HFF-Myc (cell line): ENCODE measurements at regions not wholly inside any gene's neighbourhood (a gene's known extent, or its start where the extent isn't known, plus 50 kb on each side); places are given as distances from the start of the nearest gene placed in this dataset.

Experiments used
- DNase-seq: peaks from one replicate; pipeline ENCODE4 v3.0.0-alpha.2; 2011; ENCODE audit warnings: low read depth; ENCODE audit errors: extremely low read depth
- H3K4me3 ChIP-seq: replicated peaks from 2 replicates; pipeline ENCODE4 v1.5.1; 2011; ENCODE audit warnings: low read depth, mild to moderate bottlenecking, control low read depth, low read length
- TF ChIP-seq, protein P1 (sequence below): IDR thresholded peaks from 2 replicates; pipeline ENCODE4 v1.5.1; 2012; ENCODE audit warnings: mild to moderate bottlenecking, low read depth, low read length, control low read depth; ENCODE audit errors: missing control alignments

DNA sequence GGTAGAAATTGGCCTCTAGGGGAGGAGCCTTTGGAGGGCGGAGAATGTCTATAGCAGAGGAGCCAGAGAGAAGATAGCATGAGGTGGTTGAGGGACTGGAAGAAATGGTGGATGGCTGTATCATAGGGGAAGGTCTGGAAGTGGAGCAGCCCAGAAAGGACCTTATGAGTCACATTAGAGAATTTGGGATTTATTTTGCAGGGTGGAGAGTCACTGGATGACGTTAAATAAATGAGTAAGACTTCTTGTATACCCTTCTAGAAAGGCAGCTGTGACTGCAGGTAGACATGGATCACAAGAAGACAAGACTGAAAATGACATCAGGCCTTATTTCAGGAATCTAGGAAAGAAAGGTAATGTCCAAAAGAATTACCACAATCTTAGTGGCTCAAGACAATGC lies 208.2 kb upstream of the TMTC1 start:
- no peak overlapping the region for H3K4me3 ChIP-seq
- TF ChIP-seq, protein P1, sequence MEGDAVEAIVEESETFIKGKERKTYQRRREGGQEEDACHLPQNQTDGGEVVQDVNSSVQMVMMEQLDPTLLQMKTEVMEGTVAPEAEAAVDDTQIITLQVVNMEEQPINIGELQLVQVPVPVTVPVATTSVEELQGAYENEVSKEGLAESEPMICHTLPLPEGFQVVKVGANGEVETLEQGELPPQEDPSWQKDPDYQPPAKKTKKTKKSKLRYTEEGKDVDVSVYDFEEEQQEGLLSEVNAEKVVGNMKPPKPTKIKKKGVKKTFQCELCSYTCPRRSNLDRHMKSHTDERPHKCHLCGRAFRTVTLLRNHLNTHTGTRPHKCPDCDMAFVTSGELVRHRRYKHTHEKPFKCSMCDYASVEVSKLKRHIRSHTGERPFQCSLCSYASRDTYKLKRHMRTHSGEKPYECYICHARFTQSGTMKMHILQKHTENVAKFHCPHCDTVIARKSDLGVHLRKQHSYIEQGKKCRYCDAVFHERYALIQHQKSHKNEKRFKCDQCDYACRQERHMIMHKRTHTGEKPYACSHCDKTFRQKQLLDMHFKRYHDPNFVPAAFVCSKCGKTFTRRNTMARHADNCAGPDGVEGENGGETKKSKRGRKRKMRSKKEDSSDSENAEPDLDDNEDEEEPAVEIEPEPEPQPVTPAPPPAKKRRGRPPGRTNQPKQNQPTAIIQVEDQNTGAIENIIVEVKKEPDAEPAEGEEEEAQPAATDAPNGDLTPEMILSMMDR = no peak
- DNase-seq = no peak

DNA sequence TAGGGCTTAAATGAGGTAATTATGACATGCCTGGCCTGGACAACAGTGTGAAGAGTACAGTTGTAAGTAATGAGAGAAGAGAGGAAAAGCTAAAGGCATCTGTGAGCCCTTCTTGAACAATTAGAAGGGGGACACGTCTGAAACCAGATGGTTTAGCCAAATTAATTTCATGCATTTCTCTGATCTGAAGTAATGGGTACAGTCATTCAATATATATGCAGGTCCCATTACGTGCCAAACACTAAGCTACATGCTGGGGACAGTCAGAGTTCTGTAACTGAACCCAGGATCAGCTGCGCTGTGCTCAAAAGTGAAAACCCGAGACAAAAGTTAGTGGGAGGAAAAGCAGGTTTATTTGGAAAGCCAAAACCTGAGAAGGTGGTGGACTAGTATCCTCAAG lies 207.2 kb upstream of the TMTC1 start:
- TF ChIP-seq, protein P1 = no peak
- H3K4me3 ChIP-seq = no peak overlapping the region
- DNase-seq = no peak

DNA sequence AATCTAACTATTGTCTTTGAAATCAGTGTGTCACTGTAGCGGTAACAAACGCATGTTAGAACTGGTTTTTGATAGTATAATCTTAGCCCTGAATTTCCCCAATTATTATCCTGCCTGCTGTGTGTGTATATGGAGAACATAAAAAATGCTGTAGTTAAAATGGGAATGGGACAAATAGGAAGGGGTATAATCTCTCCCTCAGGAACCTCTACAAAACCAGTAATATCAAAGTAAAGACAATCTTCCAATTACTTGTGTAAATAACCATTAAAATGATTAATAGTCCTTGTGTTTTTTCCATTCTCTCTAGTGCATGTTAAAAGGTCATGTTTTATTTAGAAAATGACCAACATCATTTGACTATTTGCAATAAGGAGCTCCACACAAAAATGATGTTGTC lies 200.1 kb upstream of the TMTC1 start:
- DNase-seq = no peak
- H3K4me3 ChIP-seq = no peak overlapping the region
- TF ChIP-seq, protein P1 = no peak

DNA sequence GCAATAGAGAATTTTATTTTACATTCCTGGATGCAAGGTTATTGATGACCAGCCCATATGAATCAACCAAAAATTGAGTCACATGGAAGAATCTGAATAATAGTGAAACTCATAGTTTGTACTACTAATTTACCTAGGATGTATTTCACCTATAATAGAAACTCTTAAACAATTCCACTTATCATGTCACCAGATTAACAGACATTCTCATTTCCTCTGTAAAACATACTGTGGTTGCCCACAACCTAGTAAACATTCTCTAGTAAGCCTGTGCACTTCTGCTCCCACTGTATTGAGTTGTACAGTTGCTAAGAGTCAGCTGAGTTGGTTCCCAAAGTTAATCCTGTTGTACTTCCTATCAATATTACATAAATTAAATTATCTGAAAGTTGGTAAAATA lies 196.6 kb upstream of the TMTC1 start:
- no peak for DNase-seq
- TF ChIP-seq, protein P1 = no peak
- H3K4me3 ChIP-seq = no peak overlapping the region

DNA sequence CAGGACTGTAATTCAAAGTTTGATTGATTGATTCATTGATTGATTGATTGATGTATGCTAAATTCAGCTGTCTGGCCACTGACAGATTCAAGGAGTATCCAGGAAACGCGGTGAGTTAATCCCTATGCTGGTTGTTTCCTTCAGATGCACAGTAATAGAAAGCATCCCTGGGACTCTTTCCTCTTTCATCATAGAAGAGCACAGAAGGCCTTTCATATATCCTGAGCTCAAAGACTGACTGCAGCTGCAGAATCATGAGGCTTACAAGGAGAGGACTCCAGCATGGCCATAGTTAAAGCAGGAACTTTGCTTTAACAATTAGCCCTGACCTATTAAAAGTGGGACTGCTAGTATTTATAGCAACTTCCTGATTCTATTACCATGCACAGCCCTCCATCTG lies 187.7 kb upstream of the TMTC1 start:
- DNase-seq = no peak
- TF ChIP-seq, protein P1 = no peak
- no peak overlapping the region for H3K4me3 ChIP-seq

DNA sequence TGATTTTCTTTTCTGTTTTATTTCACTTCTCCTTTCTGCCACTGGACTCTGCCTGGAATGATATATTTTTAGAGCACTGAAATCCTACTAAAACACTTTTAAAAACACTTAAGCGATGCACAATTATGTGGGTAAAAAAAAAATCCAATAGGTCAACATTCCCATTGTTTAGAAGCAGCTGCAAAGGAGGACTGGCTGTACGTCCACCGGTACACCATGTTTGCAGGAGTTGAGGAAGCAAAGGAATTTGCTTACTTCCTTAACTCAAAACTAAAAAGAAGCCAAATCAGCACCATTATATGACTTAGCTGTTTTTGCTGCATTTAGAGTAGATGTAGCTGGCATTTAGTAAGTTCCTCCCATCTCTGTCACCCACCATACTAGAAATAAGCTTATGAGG lies 186.8 kb upstream of the TMTC1 start:
- no peak overlapping the region for H3K4me3 ChIP-seq
- TF ChIP-seq, protein P1 = no peak
- DNase-seq = no peak

DNA sequence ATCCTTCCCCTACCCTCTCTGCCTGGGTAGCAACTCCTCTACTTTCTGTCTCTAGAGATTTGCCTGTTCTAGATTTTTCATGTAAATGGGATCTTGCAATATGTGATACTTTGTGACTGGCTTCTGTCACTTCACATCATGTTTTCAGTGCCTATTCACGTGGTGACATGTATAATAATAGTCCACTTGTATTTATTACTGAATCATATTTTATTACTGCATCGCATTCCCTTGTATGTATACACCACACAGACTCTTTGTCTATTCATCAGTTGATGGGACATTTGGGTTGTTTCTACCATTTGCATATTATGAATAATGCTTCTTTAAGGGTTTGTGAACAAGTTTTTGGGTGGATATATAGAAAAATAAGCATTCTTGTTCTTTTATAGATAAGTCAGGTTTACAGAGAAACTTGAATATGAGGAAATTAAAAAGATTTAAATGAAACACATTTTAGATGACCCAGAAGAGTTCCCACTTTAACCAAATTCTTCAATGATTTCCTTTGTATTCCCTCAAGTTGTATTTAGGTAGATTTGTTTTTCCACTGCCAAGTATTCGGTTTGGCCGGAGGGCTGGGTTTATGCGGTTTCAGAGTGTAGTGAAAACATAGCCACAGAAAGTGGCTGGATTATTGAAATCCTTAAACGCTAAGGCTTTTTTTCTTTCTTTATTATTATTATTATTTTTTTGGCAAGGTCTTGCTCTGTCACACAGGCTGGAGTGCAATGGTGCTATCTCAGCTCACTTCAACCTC lies 178.7 kb upstream of the TMTC1 start:
- no peak for DNase-seq
- TF ChIP-seq, protein P1 = no peak
- no peak overlapping the region for H3K4me3 ChIP-seq
